B cell (primary cell): ENCODE measurements at regions not wholly inside any gene's neighbourhood (a gene's known extent, or its start where the extent isn't known, plus 50 kb on each side); places are given as distances from the start of the nearest gene placed in this dataset.

Source experiments
- ATAC-seq: fragments of 200-7000 bp; cut with Tn5 transposase; one replicate; pipeline ENCODE4 v1.10.0; 2021; ENCODE audit warnings: low read depth, mild to moderate bottlenecking, moderate number of reproducible peaks, moderate library complexity
- CTCF ChIA-PET: fragments of 350-600 bp; sonication (Branson Sonifier 250); formaldehyde crosslinking; loops from one replicate; lab custom pipeline; 2021; ENCODE audit warnings: antibody characterized with exemption, inconsistent platforms; lab: Charles Lee
- POLR2A ChIA-PET: fragments of 350-600 bp; sonication (Branson Sonifier 250); formaldehyde crosslinking; loops from one replicate; lab custom pipeline; 2021; ENCODE audit warnings: antibody characterized with exemption; lab: Charles Lee
- DNase-seq: peaks from one replicate; pipeline ENCODE4 v3.0.0; 2013
- H2AFZ ChIP-seq: 2 replicates; pipeline ENCODE4 v1.6.1; 2012; ENCODE audit warnings: mild to moderate bottlenecking, low read depth, low read length; ENCODE audit not compliant: insufficient read depth, poor library complexity, severe bottlenecking
- H3K27ac ChIP-seq, 2 donors: 1 replicate in 1 of 2; 2 replicates in 1 of 2; pipeline ENCODE4 v1.5.1; 2012 to 2013; ENCODE audit warnings: low read length in 2 of 2, mild to moderate bottlenecking in 2 of 2, moderate library complexity in 1 of 2
- H3K27me3 ChIP-seq, 4 experiments: fragments of 200-600 bp in 1 of 4; sonication (generic) in 1 of 4; replicated peaks in 1 of 4; 1 replicate in 2 of 4; 2 replicates in 2 of 4; pipeline versions ENCODE4 v1.6.1 to v1.7.0; 2013 to 2016; ENCODE audit warnings: low read length in 3 of 4, mild to moderate bottlenecking in 2 of 4, mixed read lengths in 1 of 4, moderate library complexity in 1 of 4; ENCODE audit not compliant: insufficient read depth in 4 of 4, control insufficient read depth in 3 of 4; ENCODE audit errors: control extremely low read depth in 1 of 4
- H3K36me3 ChIP-seq, 2 experiments: replicated peaks in 1 of 2; 1 replicate in 1 of 2; 2 replicates in 1 of 2; pipeline versions ENCODE4 v1.6.1 to v1.7.1; 2013; ENCODE audit warnings: low read length in 1 of 2; ENCODE audit not compliant: insufficient read depth in 2 of 2, control insufficient read depth in 1 of 2; ENCODE audit errors: control extremely low read depth in 1 of 2, extremely low read depth in 1 of 2
- H3K4me1 ChIP-seq, 2 donors: fragments of 200-600 bp in 1 of 2; sonication (generic) in 1 of 2; 1 replicate in 1 of 2; 2 replicates in 1 of 2; pipeline versions ENCODE4 v1.5.1 to v1.6.1; 2013 to 2017; ENCODE audit warnings: low read length in 2 of 2; ENCODE audit not compliant: control insufficient read depth in 2 of 2, insufficient read depth in 2 of 2
- H3K4me2 ChIP-seq: replicated peaks from 2 replicates; pipeline ENCODE3; 2012; ENCODE audit warnings: mild to moderate bottlenecking, low read depth, low read length; ENCODE audit not compliant: poor library complexity, severe bottlenecking
- H3K4me3 ChIP-seq, 5 experiments: fragments of 200-600 bp in 1 of 5; sonication (generic) in 1 of 5; 1 replicate in 3 of 5; 2 replicates in 2 of 5; pipeline versions ENCODE4 v1.5.1 to v1.7.0; 2011 to 2016; ENCODE audit warnings: low read length in 4 of 5, mild to moderate bottlenecking in 4 of 5, low read depth in 2 of 5, control low read depth in 1 of 5, moderate library complexity in 1 of 5; ENCODE audit not compliant: insufficient read depth in 1 of 5; ENCODE audit errors: control extremely low read depth in 1 of 5, extremely low read depth in 1 of 5
- H3K79me2 ChIP-seq: fragments of 200-600 bp; sonication (generic); one replicate; pipeline ENCODE4 v1.6.0; 2016; ENCODE audit warnings: low read length; ENCODE audit not compliant: control insufficient read depth, insufficient read depth
- H3K9ac ChIP-seq: fragments of 200-600 bp; sonication (generic); 2 replicates; pipeline ENCODE4 v1.6.1; 2017; ENCODE audit warnings: mild to moderate bottlenecking, low read length, moderate library complexity
- H3K9me3 ChIP-seq, 3 donors: one replicate each; pipeline versions ENCODE4 v1.6.1 to v1.7.1; 2013; ENCODE audit warnings: low read length in 2 of 3; ENCODE audit not compliant: control insufficient read depth in 2 of 3, insufficient read depth in 1 of 3; ENCODE audit errors: control extremely low read depth in 1 of 3
- H4K20me1 ChIP-seq: 2 replicates; pipeline ENCODE4 v1.6.0; 2012; ENCODE audit warnings: mild to moderate bottlenecking, low read length; ENCODE audit not compliant: insufficient read depth, control insufficient read depth, poor library complexity, severe bottlenecking
- H3K27ac Mint-ChIP-seq: one replicate; pipeline ENCODE4 v1.8.0; 2021; ENCODE audit warnings: mixed read lengths
- H3K27me3 Mint-ChIP-seq: one replicate; pipeline ENCODE4 v1.8.0; 2021; ENCODE audit warnings: mixed read lengths
- H3K4me1 Mint-ChIP-seq: one replicate; pipeline ENCODE4 v1.8.0; 2021; ENCODE audit warnings: mixed read lengths
- H3K4me3 Mint-ChIP-seq: one replicate; pipeline ENCODE4 v1.8.0; 2021; ENCODE audit warnings: mixed read lengths
- H3K9me3 Mint-ChIP-seq: one replicate; pipeline ENCODE4 v1.8.0; 2022; ENCODE audit warnings: mixed read lengths; ENCODE audit not compliant: insufficient read depth
- EZH2 ChIP-seq: IDR thresholded peaks from 2 replicates; pipeline ENCODE4 v1.6.1; 2012; ENCODE audit warnings: borderline replicate concordance, low read depth, mild to moderate bottlenecking, moderate library complexity, low read length; ENCODE audit not compliant: insufficient read depth, poor library complexity, severe bottlenecking
- WGBS: methylation state at CpG from one replicate; pipeline ENCODE4 v1.1.5; 2013; ENCODE audit warnings: missing lambda C conversion rate; ENCODE audit not compliant: insufficient coverage; 5-methylcytosine and 5-hydroxymethylcytosine counted together
- intact Hi-C: fragments of 100-400 bp; cut with micrococcal nuclease; formaldehyde crosslinking; loops from one replicate; pipeline ENCODE4 v1.10.0; 2022
- TF ChIP-seq, protein P1 (sequence below): fragments of 200-600 bp; IDR thresholded peaks from one replicate; pipeline ENCODE4 v1.8.0; 2022; ENCODE audit warnings: antibody characterized with exemption, mild to moderate bottlenecking

DNA sequence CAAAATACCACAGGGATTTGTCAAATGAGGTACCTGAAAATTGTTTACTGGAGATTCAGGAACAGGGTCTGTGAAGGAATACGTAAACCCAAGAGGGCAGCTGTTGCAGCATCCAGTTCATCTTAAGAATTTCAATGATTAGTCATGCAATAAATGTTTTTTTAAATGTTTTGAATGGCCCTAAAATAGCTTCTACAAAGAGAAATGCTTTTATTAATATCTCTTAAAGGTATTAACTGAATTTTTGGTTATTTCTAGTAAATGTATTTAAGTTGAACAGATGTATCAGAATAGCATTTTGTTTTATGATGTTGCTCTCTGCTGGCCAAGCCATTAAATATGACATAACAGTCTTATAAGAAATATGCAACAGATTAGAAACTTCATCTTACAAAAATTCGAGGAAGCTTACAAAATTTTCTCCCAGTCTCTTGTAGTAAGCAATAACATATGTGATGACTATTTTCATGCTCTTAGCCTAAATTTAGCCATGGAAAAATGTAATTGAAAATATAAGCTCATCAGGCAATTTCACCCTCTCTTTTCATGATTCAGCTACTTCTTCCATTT lies 863.9 kb downstream of the SUCLG1 start:
- DNase-seq (no peak), ATAC-seq (no peak)
- Histone ChIP-seq H3K27ac (no peak overlapping the region), H3K36me3 (no peaks in the 10 kb centered on the region), H2AFZ (no peak overlapping the region), H3K79me2 (no peaks in the 10 kb centered on the region), H3K9me3 (no peaks in the 10 kb centered on the region), H3K27me3 (no peaks in the 10 kb centered on the region), H4K20me1 (no peaks in the 10 kb centered on the region), H3K4me1 (no peaks in the 10 kb centered on the region), H3K9ac (no peak overlapping the region), H3K4me2 (no peak overlapping the region), H3K4me3 (no peak overlapping the region)
- Mint-ChIP-seq H3K27me3 (no peaks in the 10 kb centered on the region), H3K4me3 (no peak overlapping the region), H3K27ac (no peak overlapping the region), H3K9me3 (no peaks in the 10 kb centered on the region), H3K4me1 (no peaks in the 10 kb centered on the region)
- TF ChIP-seq, protein P1, sequence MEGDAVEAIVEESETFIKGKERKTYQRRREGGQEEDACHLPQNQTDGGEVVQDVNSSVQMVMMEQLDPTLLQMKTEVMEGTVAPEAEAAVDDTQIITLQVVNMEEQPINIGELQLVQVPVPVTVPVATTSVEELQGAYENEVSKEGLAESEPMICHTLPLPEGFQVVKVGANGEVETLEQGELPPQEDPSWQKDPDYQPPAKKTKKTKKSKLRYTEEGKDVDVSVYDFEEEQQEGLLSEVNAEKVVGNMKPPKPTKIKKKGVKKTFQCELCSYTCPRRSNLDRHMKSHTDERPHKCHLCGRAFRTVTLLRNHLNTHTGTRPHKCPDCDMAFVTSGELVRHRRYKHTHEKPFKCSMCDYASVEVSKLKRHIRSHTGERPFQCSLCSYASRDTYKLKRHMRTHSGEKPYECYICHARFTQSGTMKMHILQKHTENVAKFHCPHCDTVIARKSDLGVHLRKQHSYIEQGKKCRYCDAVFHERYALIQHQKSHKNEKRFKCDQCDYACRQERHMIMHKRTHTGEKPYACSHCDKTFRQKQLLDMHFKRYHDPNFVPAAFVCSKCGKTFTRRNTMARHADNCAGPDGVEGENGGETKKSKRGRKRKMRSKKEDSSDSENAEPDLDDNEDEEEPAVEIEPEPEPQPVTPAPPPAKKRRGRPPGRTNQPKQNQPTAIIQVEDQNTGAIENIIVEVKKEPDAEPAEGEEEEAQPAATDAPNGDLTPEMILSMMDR: no peak
- CTCF ChIA-PET: no interaction called here
- POLR2A ChIA-PET: no interaction called here
- intact Hi-C loops: no loop called here
- no CpG with 5 or more reads among the region's 2 CpGs for WGBS

DNA sequence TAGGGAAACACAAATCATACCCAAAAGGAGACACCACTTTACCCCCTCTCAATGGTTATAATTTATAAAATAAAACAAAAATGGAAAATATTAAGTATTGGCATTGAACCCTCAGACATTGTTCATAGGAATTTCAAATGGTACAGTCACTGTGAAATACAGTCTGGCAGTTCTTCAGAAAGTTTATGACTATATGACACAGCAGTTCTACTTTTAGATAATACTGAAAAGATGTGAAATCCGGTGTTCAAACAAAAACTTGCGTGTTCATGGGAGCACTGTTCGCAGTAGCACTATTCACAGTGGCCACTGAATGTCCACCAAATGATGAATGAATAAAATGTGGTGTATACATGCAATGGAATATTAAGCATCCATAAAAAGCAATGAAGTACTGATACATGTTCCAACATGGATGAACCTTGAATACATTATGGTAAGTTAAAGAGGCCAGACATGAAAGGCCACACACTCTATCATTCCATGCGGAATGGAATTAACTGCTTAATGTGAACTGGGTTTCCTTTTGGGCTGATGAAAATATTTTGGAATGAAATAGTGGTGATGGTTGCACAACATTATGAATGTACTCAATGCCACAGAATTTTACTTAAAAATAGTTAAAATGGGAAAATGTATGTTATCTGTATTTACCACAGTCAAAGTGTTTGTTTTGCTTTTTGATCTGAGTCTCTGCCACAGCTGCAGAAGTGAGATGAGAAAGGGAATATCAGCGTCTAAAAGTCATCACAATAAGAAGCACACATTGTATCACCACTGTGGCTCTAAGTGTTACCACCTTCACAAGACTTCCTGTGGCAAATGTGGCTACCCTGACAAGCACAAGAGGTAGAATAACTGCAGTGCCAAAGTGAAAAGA lies 864.6 kb downstream of the SUCLG1 start:
- no peak overlapping the region for H3K27ac ChIP-seq
- no peak overlapping the region for H3K4me3 ChIP-seq
- H2AFZ ChIP-seq: no peak overlapping the region
- Mint-ChIP-seq H3K27me3 (no peaks in the 10 kb centered on the region), H3K4me1 (no peaks in the 10 kb centered on the region), H3K9me3 (no peaks in the 10 kb centered on the region), H3K27ac (no peak overlapping the region), H3K4me3 (no peak overlapping the region)
- ChIA-PET POLR2A (no interaction called here), CTCF (no interaction called here)
- no peak overlapping the region for H3K9ac ChIP-seq
- TF ChIP-seq, protein P1: no peak
- no peak for TF ChIP-seq EZH2
- no peaks in the 10 kb centered on the region for H3K79me2 ChIP-seq
- no peak overlapping the region for H3K4me2 ChIP-seq
- H3K36me3 ChIP-seq: no peaks in the 10 kb centered on the region
- H4K20me1 ChIP-seq: no peaks in the 10 kb centered on the region
- 80% methylated on average over 1 of the region's 5 CpGs for WGBS
- H3K9me3 ChIP-seq: no peaks in the 10 kb centered on the region
- intact Hi-C loops: no loop called here
- ATAC-seq: no peak
- H3K4me1 ChIP-seq: no peaks in the 10 kb centered on the region
- no peaks in the 10 kb centered on the region for H3K27me3 ChIP-seq
- no peak for DNase-seq
